GM19240 (cell line): ENCODE measurements at regions not wholly inside any gene's neighbourhood (a gene's known extent, or its start where the extent isn't known, plus 50 kb on each side); places are given as distances from the start of the nearest gene placed in this dataset.
"Not testable (repeated sequence)": the region's sequence is repeated elsewhere in the genome, so short reads cannot be mapped to it uniquely, and the experiment has no call there.

Experiments
- DNase-seq: peaks from one replicate; pipeline ENCODE4 v3.0.0; 2011; ENCODE audit warnings: low spot score; ENCODE audit not compliant: insufficient read length

DNA sequence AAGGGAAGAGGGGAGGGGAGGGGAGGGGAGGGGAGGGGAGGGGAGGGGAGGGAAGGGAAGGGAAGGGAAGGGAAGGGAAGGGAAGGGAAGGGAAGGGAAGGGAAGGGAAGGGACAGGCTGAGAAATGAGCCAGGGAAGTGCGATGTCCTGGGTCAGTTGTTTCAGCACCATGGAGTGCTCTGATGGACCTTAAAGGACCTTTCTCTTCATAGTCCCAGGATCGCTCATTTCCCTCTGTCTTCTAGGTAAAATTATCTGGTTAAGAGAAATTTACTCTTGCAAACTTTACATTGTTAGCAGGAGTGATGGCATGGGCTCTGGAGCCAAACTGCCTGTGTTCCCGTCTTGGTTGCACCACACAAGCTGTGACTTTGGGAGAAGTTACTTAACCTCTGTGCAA, 357.8 kb downstream of the MATN1 start:
- no peak for DNase-seq

DNA sequence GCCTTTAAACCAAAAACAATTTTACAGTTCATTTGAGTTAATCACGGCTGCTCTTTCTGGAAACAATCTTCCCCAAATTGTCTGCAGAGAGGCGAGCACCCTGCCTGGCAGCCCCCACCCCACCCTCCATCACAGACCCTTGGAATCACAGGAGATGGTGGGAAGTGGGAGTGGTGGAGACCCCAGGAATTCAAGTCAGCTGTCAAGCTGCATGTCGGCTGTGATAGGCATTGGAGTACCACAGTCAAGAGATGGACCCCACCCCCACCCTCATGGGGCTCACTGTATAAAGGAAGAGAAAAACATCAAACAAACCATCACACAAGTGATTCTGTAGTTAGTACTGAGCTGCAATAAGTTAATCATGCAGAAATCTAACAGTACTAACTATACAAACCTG, 360.4 kb downstream of the MATN1 start:
- DNase-seq = no peak

DNA sequence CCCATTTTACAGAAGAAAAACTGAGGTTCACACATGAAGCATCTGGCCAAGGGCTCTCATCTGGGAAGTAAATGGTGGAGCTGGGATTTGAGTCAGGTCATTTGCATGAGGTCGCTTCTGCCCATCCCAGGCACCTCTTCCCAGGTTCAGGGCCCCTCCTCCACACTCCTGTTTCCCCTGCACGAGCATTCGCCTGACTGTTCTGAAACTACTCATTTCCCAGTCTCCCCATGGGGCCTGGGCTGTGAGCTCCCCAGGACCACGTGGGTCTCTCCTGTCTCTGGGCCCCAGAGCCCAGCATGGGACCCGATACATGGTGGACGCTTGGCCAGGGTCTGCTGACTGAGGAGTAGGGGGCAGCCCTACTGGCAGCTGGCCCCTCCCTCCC, 360.8 kb downstream of the MATN1 start:
- no peak for DNase-seq

DNA sequence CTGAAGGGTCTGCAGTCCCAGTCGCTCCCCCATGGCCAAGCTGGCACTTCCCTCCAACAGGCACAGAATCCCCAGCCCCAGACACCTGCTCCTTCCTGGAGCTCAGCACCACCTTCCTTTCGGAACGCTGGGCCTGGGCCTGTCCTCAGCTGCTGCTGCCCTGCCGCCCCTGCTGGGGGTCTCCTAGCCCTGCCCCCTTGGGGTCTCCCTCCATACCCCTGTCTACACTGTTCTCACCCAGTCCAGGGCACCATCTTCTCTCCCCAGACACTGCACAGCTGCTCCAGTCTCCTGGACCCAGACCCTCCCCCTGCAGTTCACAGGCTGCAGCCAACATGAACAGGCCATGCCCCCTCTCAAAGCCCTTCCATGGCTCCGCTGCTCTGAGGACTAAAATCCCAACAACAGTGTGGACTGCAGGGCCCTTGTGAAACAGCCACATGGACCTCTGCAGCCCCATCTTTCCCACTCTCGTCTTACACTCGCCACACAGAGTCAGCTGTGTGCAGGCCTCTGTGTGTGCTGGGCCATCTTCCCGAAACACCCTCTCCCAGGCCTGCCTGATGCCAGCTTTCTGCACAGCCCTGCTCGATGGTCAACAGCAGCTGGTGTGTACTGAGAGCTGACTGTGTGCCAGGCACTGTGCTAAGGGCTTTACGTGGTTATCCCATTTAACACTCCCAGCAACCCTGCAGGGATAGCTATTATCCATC, 361.3 kb downstream of the MATN1 start:
- not testable (repeated sequence) for DNase-seq

DNA sequence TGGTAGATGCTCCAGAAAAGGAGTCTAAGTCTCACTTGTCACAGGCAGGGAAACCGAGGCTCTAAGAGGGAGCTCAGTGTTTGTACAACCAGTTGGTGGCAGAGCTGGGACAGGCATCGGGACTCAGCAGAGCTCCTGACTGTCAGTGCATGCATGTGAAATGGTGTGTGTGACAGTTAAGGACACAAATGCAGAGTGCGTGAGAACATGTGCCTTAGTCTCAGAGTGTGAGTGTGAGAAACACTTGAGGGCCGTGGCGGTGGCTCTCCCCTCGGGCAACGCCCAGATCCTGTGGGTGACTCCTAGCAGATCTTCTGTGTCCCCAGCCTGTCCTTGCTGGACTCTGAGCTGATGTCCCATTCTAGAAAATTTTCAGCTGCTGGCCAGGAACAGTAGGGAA, 362.6 kb downstream of the MATN1 start:
- DNase-seq = no peak

DNA sequence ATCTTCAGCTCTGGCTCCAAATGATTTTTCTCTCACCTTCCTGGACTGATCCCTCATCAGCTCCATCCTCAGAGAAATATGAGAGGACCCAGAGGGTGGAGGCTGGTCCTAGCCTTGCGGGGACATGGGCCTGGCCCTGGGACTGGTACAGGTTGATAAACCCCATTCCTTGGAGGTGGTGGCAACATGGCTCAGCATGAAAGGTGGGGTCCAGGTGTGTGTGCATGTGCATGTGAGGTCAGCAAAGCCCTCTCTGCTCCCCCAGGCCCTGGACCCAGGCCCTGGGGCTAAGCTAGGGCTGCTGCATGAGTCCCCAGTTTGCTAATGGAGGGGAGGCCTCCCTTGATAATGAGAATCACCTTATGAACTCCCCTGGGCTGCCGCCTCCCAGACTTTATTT, 363.1 kb downstream of the MATN1 start:
- DNase-seq = no peak

DNA sequence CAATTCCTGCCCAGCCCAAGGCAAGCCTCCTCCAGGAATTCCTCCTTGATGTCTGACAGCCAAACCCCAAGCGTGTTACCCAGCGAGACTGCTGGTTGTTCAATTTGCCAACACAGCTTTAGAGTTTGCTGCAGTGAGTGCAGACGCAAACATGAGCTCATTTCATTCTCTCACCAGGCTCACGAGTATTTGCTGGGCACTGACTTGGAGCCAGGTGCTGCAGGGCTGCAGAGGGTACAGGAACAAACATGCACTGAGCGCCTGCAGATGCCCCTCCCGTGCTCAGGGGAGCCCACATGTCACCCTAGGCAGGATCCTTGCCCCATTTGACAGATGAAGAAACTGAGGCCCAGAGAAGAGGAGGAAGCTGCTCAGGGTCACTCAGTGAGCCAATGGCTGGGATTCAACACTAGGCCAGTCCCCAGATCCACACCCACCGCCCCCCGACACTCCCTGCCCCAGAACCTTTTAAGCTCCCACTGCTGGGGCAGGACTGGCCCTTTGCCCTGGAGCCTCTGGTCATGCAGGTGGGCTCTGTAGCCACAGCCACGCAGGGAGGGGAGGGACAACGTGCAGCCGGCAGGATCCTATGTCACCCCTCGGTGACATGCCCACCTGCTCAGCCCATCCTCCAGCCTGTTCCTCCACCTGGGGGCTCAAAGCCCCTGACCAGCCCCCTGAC, 363.7 kb downstream of the MATN1 start:
- DNase-seq = no peak

DNA sequence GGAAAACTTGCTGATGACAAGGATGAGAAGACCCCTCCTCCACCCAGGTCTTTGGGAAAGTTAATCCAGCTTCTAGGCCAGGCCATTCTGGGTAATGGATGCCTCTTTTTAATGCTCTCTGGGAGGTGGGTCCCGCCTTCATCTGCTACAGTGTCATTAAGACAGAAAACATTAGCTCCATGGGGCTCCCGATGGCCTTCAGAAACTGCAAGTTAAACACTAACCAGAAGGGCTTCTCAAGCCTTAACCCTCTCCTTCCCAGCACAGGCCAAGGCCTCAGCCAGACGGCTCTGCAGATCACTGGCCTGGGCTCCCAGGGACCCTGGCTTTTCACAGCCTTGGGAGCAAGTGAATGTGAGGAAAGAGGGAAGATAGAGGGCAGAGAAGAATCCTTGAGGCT, 364.9 kb downstream of the MATN1 start:
- DNase-seq = no peak

DNA sequence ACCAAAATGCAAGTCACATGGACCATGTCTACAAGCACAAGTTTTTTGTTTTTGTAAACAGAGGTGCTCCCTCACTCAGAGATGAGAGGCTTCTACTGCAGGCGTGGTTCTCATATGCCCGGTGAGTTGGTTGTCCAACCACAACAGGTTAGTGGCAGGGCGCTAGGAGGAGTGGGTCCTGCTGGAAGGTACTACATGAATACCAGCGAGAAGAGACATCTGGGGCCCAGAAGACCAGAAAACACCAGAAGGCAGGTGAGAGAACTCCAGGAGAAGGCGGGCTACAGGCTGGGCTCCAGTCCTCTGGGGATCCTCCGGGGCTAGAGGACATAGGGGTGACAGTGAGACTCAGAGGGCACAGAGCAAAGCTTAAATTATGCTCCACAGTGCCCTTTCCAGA, 366.5 kb downstream of the MATN1 start:
- no peak for DNase-seq

DNA sequence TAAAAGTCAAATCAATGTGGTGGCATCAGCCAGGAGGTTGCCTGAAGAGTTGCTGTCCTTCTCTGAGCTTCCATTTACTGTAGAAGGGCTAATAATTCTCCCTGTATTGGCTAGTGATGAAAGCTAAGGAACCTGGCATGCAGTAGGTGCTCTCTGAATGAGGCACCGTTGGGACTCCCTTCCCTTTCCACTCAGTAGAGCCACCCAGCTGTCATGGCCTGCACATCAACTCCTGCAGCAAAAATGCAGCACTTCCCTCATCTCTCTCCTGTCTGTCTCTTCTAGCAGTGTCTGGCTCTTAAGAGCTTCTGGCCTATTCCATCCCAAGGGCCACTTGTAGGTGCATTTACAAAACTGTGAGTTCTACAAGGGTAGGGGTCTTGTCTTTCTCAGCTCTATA, 369.0 kb downstream of the MATN1 start:
- no peak for DNase-seq

DNA sequence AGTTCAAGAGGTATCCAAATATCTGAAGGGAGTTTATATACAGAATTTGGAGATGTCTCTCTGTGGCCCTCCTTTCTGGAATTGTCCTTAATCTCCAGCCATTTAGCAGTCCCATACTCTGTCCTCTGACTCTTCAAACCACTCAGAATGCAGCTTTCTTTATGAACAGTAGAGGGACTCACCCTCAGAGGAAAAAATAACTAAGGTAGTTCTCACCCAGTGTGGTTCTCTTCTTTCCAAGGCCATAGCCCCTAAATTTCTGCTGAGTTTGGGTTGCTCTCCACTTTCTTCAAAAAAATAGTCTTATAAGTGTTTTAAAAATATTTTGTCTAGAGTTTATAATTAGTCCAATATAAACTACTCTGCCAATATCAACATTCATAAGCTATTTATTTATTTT, 369.7 kb downstream of the MATN1 start:
- no peak for DNase-seq

DNA sequence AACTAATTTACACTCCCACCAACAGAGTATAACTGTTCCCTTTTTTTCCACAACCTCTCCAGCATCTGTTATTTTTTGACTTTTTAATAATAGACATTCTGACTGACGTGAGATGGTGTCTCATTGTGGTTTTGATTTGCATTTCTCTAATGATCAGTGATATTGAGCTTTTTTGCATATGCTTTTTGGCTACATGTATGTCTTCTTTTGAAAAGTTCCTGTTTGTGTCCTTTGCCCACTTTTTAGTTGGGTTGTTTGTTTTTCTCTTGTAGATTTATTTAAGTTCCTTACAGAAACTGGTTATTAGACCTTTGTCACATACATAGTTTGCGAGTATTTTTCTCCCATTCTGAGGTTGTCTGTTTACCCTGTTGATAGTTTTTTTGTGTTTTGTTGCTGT, 375.2 kb downstream of the MATN1 start:
- no peak for DNase-seq

DNA sequence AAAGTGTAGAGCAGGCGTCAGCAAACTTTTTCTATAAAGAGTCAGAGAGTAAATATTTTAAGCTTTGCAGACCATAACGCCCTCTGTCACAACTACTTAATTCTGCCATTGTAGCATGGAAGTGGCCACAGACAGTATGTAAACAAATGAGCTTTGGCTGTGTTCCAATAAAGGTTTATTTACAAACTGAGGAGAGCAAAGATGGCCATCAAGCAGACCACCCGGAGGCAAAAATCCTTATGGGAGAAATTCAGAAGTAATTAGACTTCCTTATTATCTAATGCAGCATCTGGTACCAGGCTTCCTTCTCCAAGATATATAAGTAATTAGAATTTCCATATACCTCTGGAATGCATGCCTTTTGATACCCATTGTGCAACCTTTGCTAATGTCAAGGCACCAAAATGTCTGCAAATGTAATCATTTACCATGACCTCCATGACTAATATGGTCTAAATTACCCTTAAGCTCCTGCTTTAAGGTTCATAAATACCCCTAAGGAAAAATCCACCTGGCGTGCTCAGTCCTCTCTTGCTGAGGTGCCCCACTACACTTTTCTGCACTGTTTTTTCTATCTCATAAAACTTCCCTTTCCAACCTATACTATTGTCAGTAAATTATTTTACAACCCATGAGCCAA, 377.8 kb downstream of the MATN1 start:
- no peak for DNase-seq

DNA sequence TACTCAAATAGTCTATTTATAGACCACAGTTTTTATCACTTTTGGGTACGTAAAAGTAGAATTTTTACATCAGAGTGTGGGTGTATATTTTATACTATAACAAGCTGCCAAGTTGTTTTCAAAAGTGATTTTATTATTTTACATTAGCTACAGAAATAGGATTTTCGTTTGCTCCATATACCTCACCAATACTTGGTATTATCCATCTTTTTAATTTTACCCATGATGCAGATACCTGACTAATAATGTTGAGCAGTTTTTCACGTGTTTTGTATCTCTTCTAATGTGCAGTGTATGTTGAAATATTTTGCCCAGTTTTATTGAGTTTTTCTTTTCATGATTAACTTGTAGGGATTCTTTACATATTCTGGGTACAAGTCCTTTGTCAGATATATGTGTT, 379.8 kb downstream of the MATN1 start:
- no peak for DNase-seq

DNA sequence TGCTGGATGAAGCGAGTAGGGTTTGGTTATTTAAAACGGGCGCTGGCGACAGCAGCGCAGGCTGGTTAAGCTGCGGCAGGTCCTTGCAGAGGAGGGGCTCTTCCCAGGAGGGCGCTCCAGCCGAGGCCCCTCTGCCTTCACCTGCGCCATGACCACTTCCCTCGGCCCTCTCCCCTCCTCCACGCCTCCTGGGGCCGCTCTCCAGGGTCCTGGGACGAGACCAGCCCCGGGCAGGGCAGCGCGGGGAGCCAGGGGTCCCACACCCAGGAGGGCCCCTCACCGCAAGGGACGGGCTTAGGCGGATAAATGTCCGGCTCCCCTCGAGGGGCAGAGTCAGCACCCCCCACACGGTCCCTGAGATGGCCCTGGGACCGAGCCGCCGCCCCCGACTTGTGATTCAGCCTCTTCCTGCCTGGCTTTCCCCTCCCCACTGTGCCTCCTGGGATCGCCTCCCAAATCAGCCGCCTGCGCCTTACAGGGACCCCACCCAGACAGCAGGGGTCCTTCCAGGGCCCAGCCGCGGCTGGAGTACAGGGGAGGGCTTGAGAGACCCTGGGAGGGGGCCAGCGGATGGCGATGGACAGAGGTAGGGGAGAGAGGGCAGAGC, 380.7 kb downstream of the MATN1 start:
- no peak for DNase-seq

DNA sequence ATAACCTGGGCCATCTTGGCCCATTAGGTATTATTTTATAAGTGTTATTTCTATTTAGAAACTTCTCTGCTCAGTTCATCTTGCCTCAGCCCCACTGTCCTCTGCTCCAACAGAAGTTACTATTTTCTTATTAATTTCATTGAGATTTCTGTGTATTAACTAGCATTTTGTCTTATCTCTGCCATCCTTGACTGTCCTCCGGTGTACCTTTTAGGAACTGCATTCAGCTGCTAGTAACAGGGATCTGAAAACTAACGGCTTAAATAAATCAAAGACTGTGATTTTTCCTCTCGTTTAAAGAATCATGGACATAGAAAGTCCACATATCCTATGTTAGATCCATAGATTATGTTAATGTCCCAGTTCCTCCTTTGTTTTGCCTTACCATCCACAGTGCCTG, 382.5 kb downstream of the MATN1 start:
- DNase-seq = no peak

DNA sequence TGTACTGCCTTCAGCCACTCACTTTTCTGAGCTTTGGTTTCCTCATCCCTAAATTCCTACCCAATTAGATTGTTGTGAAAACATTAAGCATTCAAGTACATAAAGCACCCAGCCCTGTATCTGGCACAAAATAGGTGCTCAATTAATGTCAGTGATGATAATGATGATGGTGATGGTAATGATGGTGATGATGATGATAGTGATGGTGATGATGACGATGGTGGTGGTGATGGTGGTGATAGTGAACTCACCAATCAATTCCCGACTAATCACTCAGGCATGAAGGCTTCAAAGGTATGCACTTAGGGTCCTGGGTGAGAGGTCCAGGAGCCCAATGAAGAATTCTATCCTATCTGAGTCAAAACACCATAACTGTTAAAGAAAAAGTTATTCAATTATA, 383.5 kb downstream of the MATN1 start:
- no peak for DNase-seq

DNA sequence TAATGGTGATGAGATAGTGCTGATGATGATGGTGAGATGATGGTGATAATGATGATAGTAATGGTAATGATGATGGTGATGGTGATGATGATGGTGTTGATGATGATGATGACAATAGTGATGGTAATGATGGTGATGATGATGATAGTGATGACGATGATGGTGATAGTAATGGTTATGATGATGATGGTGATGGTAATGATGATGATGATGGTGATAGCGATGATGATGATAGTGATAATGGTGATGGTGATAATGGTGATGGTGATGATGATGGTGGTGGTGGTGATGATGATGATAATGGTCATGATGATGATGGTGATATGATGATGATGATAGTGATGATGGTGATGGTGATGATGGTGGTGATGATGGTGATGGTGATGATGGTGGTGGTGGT, 384.6 kb downstream of the MATN1 start:
- DNase-seq = no peak

DNA sequence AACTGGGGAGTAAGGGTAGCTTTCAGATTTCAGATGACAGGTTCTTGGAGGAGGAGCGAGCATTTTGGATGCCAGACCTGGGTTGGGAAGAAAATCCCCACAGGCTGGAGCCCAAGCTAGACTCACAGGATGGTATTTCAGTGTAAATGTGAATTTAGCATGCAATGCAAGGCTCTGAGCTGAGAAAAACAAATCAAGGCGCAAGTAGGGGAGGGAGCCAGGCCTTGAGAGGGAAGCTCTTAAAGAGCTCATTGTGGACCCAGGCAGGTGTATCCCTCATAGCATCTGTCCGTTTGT, 386.1 kb downstream of the MATN1 start:
- no peak for DNase-seq

DNA sequence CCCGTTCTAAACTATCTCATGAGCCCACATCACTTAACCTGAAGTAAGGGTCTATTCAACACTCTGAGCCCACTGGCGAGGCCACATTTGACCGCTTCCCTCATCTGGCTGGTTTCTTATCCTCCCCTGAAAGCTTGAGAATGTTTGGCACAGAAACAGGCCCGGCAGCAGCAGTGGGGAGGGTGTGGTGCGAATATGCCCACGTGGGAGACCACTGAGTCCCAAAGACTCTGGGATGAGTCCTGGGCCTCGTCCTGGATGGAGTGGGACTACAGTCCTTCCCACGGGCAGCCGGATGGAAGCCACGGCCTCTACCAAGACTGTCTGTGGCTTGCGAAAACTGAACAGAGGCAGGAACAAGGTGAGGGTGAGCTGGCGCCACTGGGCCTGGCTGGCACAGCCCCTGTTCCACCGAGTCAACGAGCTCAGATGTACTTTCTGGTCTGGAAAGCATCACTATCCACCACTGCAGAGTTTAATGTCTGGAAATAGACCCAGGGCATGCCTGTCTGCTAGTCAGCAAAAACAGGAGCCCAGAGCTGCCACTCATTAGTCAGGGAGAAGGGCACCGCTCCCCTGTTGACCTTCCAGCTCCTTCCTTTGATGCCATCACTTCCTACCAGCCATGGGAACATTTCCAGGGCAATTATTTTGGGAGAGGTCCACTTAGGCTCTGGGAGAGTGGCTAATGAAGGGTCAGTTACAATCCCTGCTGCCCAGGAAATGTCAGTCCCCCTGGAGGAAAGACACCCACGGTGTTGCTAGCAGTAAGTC, 386.6 kb downstream of the MATN1 start:
- no peak for DNase-seq

DNA sequence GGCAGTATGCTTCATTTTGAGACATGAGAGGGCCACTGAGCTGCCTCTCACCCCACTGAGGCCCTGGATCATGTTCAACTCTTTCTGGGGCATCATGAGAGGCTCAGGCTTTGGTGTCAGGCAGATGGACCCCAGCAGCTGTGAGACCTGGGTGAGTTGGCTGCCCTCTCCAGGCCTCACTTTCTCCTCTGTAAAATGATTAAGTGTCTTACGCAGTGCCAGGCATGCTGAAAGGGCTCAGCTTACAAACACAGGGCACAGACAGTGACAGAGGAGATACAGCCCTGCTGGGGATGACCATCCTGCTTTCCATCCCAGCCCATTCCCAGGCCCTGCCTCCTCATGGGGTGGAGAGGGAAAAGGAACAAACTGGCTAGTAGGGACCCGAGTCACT, 387.4 kb downstream of the MATN1 start:
- no peak for DNase-seq

DNA sequence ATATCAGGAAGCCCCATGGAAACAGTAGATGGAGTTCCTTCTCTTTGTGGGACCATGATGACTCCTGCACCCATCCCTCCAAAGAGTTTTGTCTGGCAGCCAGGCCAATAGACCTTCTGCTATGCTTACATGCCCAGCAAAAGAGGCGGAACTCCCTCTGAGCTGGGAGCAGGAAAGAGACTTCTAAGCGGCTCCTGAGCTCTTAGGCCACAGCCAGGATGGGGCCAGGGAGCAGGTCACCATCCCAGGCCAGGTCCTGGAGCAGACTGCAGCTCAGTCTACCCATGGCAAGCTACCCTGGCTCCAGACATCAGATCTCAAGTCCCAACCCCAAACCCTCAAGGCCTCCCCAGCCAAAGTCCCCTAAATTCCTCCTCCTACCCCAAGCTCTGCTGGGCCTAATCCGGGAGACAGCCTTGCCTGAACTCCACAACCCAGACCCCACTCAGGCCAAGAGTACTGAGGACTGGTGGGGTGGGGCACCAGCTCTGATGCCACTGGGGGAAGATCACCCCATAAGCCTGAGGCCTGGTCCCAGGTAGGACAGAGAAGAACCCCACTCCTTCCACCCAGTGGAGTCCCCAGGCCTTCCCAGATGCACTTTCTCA, 387.9 kb downstream of the MATN1 start:
- DNase-seq = no peak
